WERI-Rb-1 (cell line): ENCODE measurements at regions not wholly inside any gene's neighbourhood (a gene's known extent, or its start where the extent isn't known, plus 50 kb on each side); places are given as distances from the start of the nearest gene placed in this dataset.

Experiments used
- DNase-seq: peaks from one replicate; pipeline ENCODE4 v3.0.0-alpha.2; 2020
- H3K27ac ChIP-seq: fragments of 250-450 bp; sonication (Bioruptor Pico); 2 replicates; pipeline ENCODE4 v1.5.1; 2020; ENCODE audit warnings: mild to moderate bottlenecking, moderate library complexity
- H3K27me3 ChIP-seq: fragments of 250-450 bp; sonication (Bioruptor Pico); 2 replicates; pipeline ENCODE4 v1.5.1; 2021; ENCODE audit warnings: mild to moderate bottlenecking, low read depth, moderate library complexity; ENCODE audit not compliant: insufficient read depth, severe bottlenecking
- H3K36me3 ChIP-seq: fragments of 250-450 bp; sonication (Bioruptor Pico); 2 replicates; pipeline ENCODE4 v1.5.1; 2020; ENCODE audit warnings: mild to moderate bottlenecking, moderate library complexity
- H3K4me3 ChIP-seq: 2 replicates; pipeline ENCODE4 v1.5.1; 2011; ENCODE audit warnings: low read depth, mild to moderate bottlenecking, control low read depth, low read length
- H3K9me3 ChIP-seq: fragments of 250-450 bp; sonication (Bioruptor Pico); 2 replicates; pipeline ENCODE4 v1.5.1; 2021; ENCODE audit warnings: mild to moderate bottlenecking, moderate library complexity; ENCODE audit not compliant: severe bottlenecking
- TF ChIP-seq, protein P1 (sequence below): IDR thresholded peaks from 2 replicates; pipeline ENCODE4 v1.5.1; 2011; ENCODE audit warnings: low read depth, mild to moderate bottlenecking, control low read depth, inconsistent platforms, low read length

DNA sequence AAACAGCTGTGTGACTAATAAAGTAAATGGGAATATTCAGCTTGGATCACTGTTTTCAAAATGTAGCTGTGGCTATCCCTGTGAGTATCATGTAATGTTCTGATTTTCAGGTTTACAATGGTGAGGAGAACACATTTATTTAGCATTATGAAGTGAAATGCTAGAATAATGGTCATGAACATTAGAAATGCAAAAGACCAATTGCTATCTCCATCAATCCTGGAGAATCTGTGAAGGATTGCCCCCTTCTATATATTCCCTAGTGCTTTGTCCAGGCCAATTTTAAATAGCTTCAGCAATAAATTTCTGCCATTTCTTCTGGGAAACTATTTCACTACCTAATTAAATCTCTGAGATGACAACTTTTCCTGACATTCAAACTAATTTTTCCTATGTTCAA, 1399.1 kb downstream of the PCDH19 start:
- Histone ChIP-seq H3K36me3 (no peaks in the 10 kb centered on the region), H3K4me3 (no peak overlapping the region), H3K9me3 (no peaks in the 10 kb centered on the region), H3K27ac (no peak overlapping the region), H3K27me3 (peaks cover 19% of the 10 kb centered on the region)
- DNase-seq = no peak
- TF ChIP-seq, protein P1, sequence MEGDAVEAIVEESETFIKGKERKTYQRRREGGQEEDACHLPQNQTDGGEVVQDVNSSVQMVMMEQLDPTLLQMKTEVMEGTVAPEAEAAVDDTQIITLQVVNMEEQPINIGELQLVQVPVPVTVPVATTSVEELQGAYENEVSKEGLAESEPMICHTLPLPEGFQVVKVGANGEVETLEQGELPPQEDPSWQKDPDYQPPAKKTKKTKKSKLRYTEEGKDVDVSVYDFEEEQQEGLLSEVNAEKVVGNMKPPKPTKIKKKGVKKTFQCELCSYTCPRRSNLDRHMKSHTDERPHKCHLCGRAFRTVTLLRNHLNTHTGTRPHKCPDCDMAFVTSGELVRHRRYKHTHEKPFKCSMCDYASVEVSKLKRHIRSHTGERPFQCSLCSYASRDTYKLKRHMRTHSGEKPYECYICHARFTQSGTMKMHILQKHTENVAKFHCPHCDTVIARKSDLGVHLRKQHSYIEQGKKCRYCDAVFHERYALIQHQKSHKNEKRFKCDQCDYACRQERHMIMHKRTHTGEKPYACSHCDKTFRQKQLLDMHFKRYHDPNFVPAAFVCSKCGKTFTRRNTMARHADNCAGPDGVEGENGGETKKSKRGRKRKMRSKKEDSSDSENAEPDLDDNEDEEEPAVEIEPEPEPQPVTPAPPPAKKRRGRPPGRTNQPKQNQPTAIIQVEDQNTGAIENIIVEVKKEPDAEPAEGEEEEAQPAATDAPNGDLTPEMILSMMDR = no peak

DNA sequence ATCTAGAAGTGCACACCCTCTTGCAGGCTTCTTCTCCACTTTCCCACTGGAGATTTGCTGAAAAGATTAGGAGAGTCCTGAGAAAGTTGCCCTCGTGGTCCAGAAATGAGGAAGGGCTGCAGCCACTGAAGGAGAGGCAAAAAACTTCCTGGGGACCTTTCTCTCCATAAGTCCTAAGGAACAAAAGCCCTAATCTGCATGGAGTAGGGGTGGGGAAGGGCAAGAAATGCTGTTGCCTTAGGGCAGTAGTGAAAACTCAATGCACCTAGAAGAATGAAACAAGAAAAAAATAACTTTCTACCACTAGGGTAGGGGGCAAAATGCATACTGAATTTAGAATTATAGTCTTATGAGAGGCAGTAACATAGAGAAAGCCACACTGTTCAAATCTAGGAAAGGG, 1408.8 kb downstream of the PCDH19 start:
- no peaks in the 10 kb centered on the region for H3K9me3 ChIP-seq
- no peak for DNase-seq
- no peak overlapping the region for H3K27ac ChIP-seq
- no peak overlapping the region for H3K4me3 ChIP-seq
- peaks cover 5% of the 10 kb centered on the region for H3K27me3 ChIP-seq
- TF ChIP-seq, protein P1 = no peak
- H3K36me3 ChIP-seq = no peaks in the 10 kb centered on the region

DNA sequence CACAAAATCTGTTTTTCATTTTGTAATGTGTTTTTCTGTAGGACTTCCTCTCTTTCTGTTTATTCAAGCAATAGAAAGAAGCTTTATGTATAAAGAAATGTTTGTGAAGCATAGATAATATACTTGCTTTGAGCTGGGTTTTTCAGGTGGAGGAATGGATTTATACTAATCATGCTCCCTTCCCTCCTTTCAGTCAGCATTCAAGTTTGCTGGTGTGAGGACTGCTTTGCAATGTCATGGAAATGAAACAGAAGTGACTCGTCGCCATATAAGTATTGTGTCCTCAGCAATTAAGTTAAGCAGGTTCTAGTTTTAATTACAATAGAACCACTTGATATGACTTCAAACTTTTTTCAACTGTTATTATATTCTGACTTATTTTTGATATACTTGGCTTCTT, 1447.1 kb downstream of the PCDH19 start:
- peaks cover 16% of the 10 kb centered on the region for H3K27me3 ChIP-seq
- no peak overlapping the region for H3K4me3 ChIP-seq
- H3K9me3 ChIP-seq = no peaks in the 10 kb centered on the region
- no peak for DNase-seq
- H3K27ac ChIP-seq = no peak overlapping the region
- H3K36me3 ChIP-seq = no peaks in the 10 kb centered on the region
- TF ChIP-seq, protein P1 = no peak

DNA sequence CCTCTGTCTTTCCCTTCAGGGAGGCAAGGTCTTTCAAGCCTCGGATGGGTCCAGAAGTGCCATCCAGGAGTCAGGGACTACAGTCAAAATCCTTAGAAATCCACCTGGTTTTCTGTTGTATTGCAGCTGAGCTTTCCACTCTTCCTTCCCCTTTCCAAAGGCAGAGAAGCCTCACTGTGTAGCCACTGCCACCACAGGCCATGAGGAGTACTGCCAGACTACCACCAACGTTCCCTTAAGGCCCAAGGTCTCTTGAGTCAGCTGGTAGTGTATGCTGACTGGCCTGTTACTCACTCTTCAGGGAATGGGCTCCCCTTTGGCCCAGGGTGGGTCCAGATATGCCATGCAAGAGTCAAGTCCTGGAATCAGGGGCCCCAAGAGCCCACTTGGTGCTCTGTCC, 1454.1 kb downstream of the PCDH19 start:
- Histone ChIP-seq H3K4me3 (no peak overlapping the region), H3K9me3 (no peaks in the 10 kb centered on the region), H3K27ac (no peak overlapping the region), H3K27me3 (peaks cover 9% of the 10 kb centered on the region), H3K36me3 (no peaks in the 10 kb centered on the region)
- TF ChIP-seq, protein P1 = no peak
- peak; percentile 6 for DNase-seq

DNA sequence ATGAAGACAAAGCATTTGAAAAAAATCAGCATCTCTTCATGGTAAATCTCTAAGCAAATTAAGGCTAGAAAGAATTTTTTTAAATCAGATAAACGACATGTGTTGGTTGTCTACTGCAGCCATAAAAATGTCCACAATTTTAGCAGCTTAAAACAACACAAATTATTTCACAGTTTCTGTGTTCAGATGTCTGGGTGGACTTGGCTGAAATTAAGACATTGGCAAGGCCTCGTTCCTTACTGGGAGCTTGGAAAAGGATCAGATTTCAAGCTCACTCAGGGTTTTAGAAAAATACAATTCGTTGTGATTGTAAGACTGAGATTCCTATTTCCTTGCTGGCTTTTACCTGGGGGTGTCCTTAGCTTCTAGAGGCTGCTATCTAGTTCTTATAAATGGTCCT, 1470.6 kb downstream of the PCDH19 start:
- peaks cover 11% of the 10 kb centered on the region for H3K27me3 ChIP-seq
- H3K27ac ChIP-seq = no peak overlapping the region
- H3K9me3 ChIP-seq = no peaks in the 10 kb centered on the region
- DNase-seq = no peak
- H3K4me3 ChIP-seq = no peak overlapping the region
- TF ChIP-seq, protein P1 = no peak
- no peaks in the 10 kb centered on the region for H3K36me3 ChIP-seq

DNA sequence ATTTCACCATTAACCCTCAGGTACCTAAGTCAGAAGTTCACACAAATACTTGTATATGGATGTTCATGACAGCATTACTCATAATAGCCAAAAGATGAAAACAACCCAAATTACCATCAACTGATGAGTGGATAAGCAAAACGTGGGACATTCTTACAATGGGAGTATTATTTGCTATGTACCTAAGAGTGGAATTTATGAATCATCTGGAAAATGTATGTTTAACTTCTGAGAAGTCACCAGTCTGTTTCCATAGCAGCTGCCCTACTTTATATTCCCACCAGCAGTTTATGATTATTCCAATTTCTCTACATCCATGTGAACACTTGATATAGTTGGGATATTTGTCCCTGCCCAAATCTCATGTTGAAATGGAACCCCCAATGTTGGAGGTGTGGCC, 1478.9 kb downstream of the PCDH19 start:
- TF ChIP-seq, protein P1 = no peak
- no peak overlapping the region for H3K4me3 ChIP-seq
- no peaks in the 10 kb centered on the region for H3K9me3 ChIP-seq
- no peaks in the 10 kb centered on the region for H3K36me3 ChIP-seq
- DNase-seq = no peak
- H3K27ac ChIP-seq = no peak overlapping the region
- peaks cover 6% of the 10 kb centered on the region for H3K27me3 ChIP-seq
